ENCODE measurements at regions not wholly inside any gene's neighbourhood (a gene's known extent, or its start where the extent isn't known, plus 50 kb on each side); places are given as distances from the start of the nearest gene placed in this dataset.

- Histone ChIP-seq H3K79me2 (ENCODE audit: low read length) (no peaks in the 10 kb centered on the region), H3K4me3 (ENCODE audit: low read length) (no peak overlapping the region), H3K36me3 (replicated peaks; ENCODE audit: low read depth, low read length) (no peaks in the 10 kb centered on the region), H3K4me1 (ENCODE audit: low read length) (peaks cover 16% of the 10 kb centered on the region), H4K20me1 (ENCODE audit: insufficient read depth, low read length) (no peaks in the 10 kb centered on the region), H3K4me2 (ENCODE audit: low read length) (no peak overlapping the region), H3K9me3 (ENCODE audit: insufficient read depth, low read length) (no peaks in the 10 kb centered on the region), H2AFZ (ENCODE audit: low read depth, low read length) (no peak overlapping the region), H3K27ac (ENCODE audit: low read length) (no peak overlapping the region), H3K27me3 (ENCODE audit: low read depth, low read length) (0 out of 2 replicates have a peak, but pooled peaks cover 5% of the 10 kb centered on the region), H3K9ac (ENCODE audit: low read length) (no peak overlapping the region)
- TF ChIP-seq EZH2phosphoT487 (IDR thresholded peaks at IDR 0.05; ENCODE audit: low read depth) (no peak), CTCF (IDR thresholded peaks at IDR 0.05; ENCODE audit: low read depth, low read length) (no peak)
Observed at GRCh38 chr12:116354950-116355783, 77.7 kb upstream of the MED13L start.

GRCh38 chr12:116358536-116358892 lies 81.0 kb upstream of the MED13L start:
- Histone ChIP-seq H3K27ac (ENCODE audit: low read length) (no peak overlapping the region), H3K4me2 (ENCODE audit: low read length) (peak overlapping the region; percentile 68), H3K27me3 (ENCODE audit: low read depth, low read length) (peaks cover 17% of the 10 kb centered on the region; the same call in 1 of the 2 replicates), H3K4me1 (ENCODE audit: low read length) (peaks cover 26% of the 10 kb centered on the region), H3K9me3 (ENCODE audit: insufficient read depth, low read length) (no peaks in the 10 kb centered on the region), H4K20me1 (ENCODE audit: insufficient read depth, low read length) (no peaks in the 10 kb centered on the region), H3K4me3 (ENCODE audit: low read length) (peak overlapping the region; percentile 44), H3K79me2 (ENCODE audit: low read length) (no peaks in the 10 kb centered on the region), H2AFZ (ENCODE audit: low read depth, low read length) (peak overlapping the region; percentile 47; the same call in 1 of the 2 replicates), H3K9ac (ENCODE audit: low read length) (no peak overlapping the region), H3K36me3 (replicated peaks; ENCODE audit: low read depth, low read length) (no peaks in the 10 kb centered on the region)
- TF ChIP-seq EZH2phosphoT487 (IDR thresholded peaks at IDR 0.05; ENCODE audit: low read depth) (no peak), CTCF (IDR thresholded peaks at IDR 0.05; ENCODE audit: low read depth, low read length) (no peak)

GRCh38 chr12:116358893-116359761 lies 81.6 kb upstream of the MED13L start:
- Histone ChIP-seq H2AFZ (ENCODE audit: low read depth, low read length) (peak overlapping the region; percentile 47), H3K4me3 (ENCODE audit: low read length) (peak overlapping the region; percentile 44), H3K27ac (ENCODE audit: low read length) (no peak overlapping the region), H3K9ac (ENCODE audit: low read length) (peak overlapping the region; percentile 9; the same call in 1 of the 2 replicates), H4K20me1 (ENCODE audit: insufficient read depth, low read length) (no peaks in the 10 kb centered on the region), H3K27me3 (ENCODE audit: low read depth, low read length) (peaks cover 17% of the 10 kb centered on the region; the same call in 1 of the 2 replicates), H3K4me2 (ENCODE audit: low read length) (peak overlapping the region; percentile 68), H3K79me2 (ENCODE audit: low read length) (no peaks in the 10 kb centered on the region), H3K4me1 (ENCODE audit: low read length) (peaks cover 26% of the 10 kb centered on the region), H3K36me3 (replicated peaks; ENCODE audit: low read depth, low read length) (no peaks in the 10 kb centered on the region), H3K9me3 (ENCODE audit: insufficient read depth, low read length) (no peaks in the 10 kb centered on the region)
- TF ChIP-seq EZH2phosphoT487 (IDR thresholded peaks at IDR 0.05; ENCODE audit: low read depth) (no peak), CTCF (IDR thresholded peaks at IDR 0.05; ENCODE audit: low read depth, low read length) (no peak)

All from OCI-LY3 (cell line).